Loucy (cell line): ENCODE measurements at regions not wholly inside any gene's neighbourhood (a gene's known extent, or its start where the extent isn't known, plus 50 kb on each side); places are given as distances from the start of the nearest gene placed in this dataset.

Experiments
- H2AFZ ChIP-seq: fragments of 200-600 bp; sonication (generic); 2 replicates; pipeline ENCODE4 v1.6.0; 2016; ENCODE audit warnings: antibody characterized with exemption, mild to moderate bottlenecking, low read length, moderate library complexity
- H3F3A ChIP-seq: fragments of 200-600 bp; 2 replicates; pipeline ENCODE4 v1.6.0; 2016; ENCODE audit warnings: antibody characterized with exemption, low read depth, mild to moderate bottlenecking
- H3K27me3 ChIP-seq: fragments of 200-600 bp; sonication (generic); 2 replicates; pipeline ENCODE4 v1.6.1; 2014; ENCODE audit warnings: low read length, mild to moderate bottlenecking; ENCODE audit not compliant: insufficient read depth, poor library complexity, severe bottlenecking
- H3K36me3 ChIP-seq: fragments of 200-600 bp; sonication (generic); 2 replicates; pipeline ENCODE4 v1.6.1; 2016; ENCODE audit warnings: low read length; ENCODE audit not compliant: insufficient read depth
- H3K4me1 ChIP-seq: fragments of 200-600 bp; sonication (generic); 2 replicates; pipeline ENCODE4 v1.5.1; 2014; ENCODE audit warnings: low read length, mild to moderate bottlenecking; ENCODE audit not compliant: insufficient read depth, poor library complexity, severe bottlenecking
- H3K4me2 ChIP-seq: fragments of 200-600 bp; sonication (generic); 2 replicates; pipeline ENCODE4 v1.6.0; 2014; ENCODE audit warnings: antibody characterized with exemption, low read length, low read depth, mild to moderate bottlenecking; ENCODE audit not compliant: poor library complexity, severe bottlenecking
- H3K4me3 ChIP-seq: fragments of 200-600 bp; sonication (generic); 2 replicates; pipeline ENCODE4 v1.5.1; 2014; ENCODE audit warnings: low read length, mild to moderate bottlenecking, mixed read lengths; ENCODE audit not compliant: poor library complexity, severe bottlenecking
- H3K79me2 ChIP-seq: fragments of 200-600 bp; sonication (generic); 2 replicates; pipeline ENCODE4 v1.6.1; 2014; ENCODE audit warnings: low read length; ENCODE audit not compliant: insufficient read depth
- H3K9ac ChIP-seq: fragments of 200-600 bp; sonication (generic); 2 replicates; pipeline ENCODE4 v1.6.0; 2014; ENCODE audit warnings: mild to moderate bottlenecking, low read depth, low read length, moderate library complexity; ENCODE audit not compliant: poor library complexity, severe bottlenecking
- H3K9me2 ChIP-seq: fragments of 200-600 bp; sonication (generic); replicated peaks from 2 replicates; pipeline ENCODE4 v1.6.1; 2016; ENCODE audit warnings: low read depth, low read length, mixed read lengths
- H3K9me3 ChIP-seq: fragments of 200-600 bp; sonication (generic); 2 replicates; pipeline ENCODE4 v1.6.1; 2014; ENCODE audit warnings: mild to moderate bottlenecking, antibody characterized with exemption, low read length, low read depth; ENCODE audit not compliant: insufficient read depth
- H4K20me1 ChIP-seq: fragments of 200-600 bp; sonication (generic); 2 replicates; pipeline ENCODE4 v1.6.0; 2014; ENCODE audit warnings: antibody characterized with exemption, low read length, mild to moderate bottlenecking; ENCODE audit not compliant: insufficient read depth, poor library complexity, severe bottlenecking
- EZH2phosphoT487 ChIP-seq: fragments of 200-600 bp; IDR thresholded peaks from 2 replicates; pipeline ENCODE4 v1.6.1; 2018; ENCODE audit warnings: antibody characterized with exemption, mild to moderate bottlenecking, moderate library complexity, borderline replicate concordance
- TF ChIP-seq, protein P1 (sequence below): fragments of 200-600 bp; sonication (generic); conservative IDR thresholded peaks from 2 replicates; pipeline ENCODE4 v1.5.1; 2014; ENCODE audit warnings: mild to moderate bottlenecking, antibody characterized with exemption, low read length

DNA sequence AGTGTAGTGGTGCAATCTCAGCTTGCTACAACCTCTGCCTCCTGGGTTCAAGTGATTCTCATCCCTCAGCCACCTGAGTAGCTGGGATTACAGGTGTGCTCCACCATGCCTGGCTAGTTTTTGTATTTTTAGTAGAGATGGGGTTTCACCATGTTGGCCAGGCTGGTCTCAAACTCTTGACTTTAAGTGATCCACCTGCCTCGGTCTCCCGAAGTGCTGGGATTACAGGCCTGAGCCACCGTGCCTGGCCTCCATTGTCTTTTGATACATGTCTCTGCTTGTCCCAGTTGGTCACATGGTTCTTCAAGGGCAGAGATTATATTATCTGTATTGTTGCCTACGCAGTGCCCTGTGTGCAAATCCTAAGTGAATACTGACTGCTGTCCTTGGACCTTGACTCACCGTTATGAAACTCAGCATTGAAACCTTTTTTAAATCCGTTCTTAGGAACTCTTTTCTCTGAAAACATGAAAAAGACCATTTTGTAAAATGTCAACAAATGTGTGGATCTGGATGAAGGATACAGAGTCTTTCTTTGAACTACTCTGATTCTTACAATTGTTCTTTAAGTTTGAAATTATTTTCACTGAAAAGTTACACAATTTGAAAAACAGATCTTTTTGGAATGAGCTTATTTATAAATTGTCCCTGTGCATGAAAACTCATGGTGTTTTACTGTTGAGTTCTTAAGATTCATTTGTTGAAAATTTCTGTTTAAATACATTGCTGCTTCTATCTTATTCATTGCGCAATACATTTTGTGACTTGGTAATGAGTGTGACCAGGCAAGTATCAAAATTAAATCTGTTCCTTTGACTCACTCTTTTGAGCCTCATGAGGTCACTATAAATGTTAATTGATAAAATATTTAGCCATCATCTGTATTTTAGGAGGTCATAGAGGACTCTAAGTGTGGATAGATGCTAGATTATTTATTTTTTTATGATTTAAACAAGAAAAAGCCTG is 293.5 kb downstream of the UTRN start:
- H3K4me2 ChIP-seq, result no peak overlapping the region

DNA sequence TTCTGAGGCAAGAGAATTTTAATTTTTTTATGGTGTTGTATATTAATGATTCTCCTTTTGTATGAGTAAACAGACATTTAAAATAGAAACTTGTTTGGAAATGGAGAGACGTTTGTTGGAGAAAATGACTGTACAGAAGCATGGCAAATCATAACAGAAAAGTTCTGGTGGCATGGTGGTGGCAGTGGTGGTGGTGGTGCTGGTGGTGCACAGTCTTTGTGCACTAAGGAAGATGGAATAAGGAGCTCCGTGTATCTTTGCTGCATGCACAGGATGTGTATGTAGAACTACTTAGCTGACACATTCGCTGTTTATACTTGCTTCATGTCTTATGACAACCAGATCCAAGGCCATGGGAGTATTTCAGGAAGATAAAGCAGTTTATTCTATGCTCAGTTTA is 294.9 kb downstream of the UTRN start:
- Histone ChIP-seq H3K27me3 (no peaks in the 10 kb centered on the region), H3K4me2 (no peak overlapping the region), H4K20me1 (no peaks in the 10 kb centered on the region), H3K4me1 (peaks cover 32% of the 10 kb centered on the region), H2AFZ (no peak overlapping the region), H3F3A (peaks cover 10% of the 10 kb centered on the region; the same call in 1 of the 2 replicates), H3K9me2 (no peaks in the 10 kb centered on the region), H3K36me3 (peaks cover 17% of the 10 kb centered on the region), H3K79me2 (peaks cover 7% of the 10 kb centered on the region; the same call in 1 of the 2 replicates), H3K4me3 (no peak overlapping the region), H3K9ac (no peak overlapping the region), H3K9me3 (no peaks in the 10 kb centered on the region)
- TF ChIP-seq, protein P1, sequence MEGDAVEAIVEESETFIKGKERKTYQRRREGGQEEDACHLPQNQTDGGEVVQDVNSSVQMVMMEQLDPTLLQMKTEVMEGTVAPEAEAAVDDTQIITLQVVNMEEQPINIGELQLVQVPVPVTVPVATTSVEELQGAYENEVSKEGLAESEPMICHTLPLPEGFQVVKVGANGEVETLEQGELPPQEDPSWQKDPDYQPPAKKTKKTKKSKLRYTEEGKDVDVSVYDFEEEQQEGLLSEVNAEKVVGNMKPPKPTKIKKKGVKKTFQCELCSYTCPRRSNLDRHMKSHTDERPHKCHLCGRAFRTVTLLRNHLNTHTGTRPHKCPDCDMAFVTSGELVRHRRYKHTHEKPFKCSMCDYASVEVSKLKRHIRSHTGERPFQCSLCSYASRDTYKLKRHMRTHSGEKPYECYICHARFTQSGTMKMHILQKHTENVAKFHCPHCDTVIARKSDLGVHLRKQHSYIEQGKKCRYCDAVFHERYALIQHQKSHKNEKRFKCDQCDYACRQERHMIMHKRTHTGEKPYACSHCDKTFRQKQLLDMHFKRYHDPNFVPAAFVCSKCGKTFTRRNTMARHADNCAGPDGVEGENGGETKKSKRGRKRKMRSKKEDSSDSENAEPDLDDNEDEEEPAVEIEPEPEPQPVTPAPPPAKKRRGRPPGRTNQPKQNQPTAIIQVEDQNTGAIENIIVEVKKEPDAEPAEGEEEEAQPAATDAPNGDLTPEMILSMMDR, result no peak
- TF ChIP-seq EZH2phosphoT487, result no peak

More for the DNA sequence above, 293.5 kb downstream of the UTRN start:
- Histone ChIP-seq H3K79me2 (no peaks in the 10 kb centered on the region), H3K27me3 (no peaks in the 10 kb centered on the region), H3K36me3 (peaks cover 17% of the 10 kb centered on the region), H3K4me3 (no peak overlapping the region), H4K20me1 (no peaks in the 10 kb centered on the region), H3K9ac (no peak overlapping the region), H3F3A (peaks cover 8% of the 10 kb centered on the region; the same call in 1 of the 2 replicates), H3K4me1 (peaks cover 23% of the 10 kb centered on the region), H2AFZ (no peak overlapping the region), H3K9me3 (no peaks in the 10 kb centered on the region), H3K9me2 (no peaks in the 10 kb centered on the region)
- TF ChIP-seq, protein P1, result no peak
- no peak for TF ChIP-seq EZH2phosphoT487

DNA sequence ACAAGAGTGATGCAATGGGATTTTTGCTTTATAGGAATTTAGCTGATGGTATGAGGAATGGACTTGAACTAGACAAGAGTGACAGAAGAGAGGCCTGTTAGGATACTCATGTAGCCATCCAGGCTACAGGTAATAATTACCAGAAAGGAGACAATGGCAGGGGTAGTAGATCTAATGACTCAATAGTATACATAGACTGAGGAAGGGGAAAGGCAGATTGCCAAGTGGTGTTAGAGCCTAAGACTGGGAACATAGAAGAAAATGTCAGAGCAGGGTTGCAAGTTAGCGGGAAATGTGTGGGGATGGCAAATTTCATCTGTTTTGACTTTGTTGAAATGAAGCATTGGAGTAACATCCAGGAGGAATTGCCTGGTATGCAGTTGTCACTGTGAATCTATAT is 295.6 kb downstream of the UTRN start:
- no peak overlapping the region for H3K4me2 ChIP-seq
- TF ChIP-seq EZH2phosphoT487, result no peak
- TF ChIP-seq, protein P1, result no peak
- H3K9me3 ChIP-seq, result no peaks in the 10 kb centered on the region
- H3K27me3 ChIP-seq, result no peaks in the 10 kb centered on the region
- peaks cover 33% of the 10 kb centered on the region for H3K4me1 ChIP-seq
- peaks cover 10% of the 10 kb centered on the region; the same call in 1 of the 2 replicates for H3F3A ChIP-seq
- no peak overlapping the region for H3K9ac ChIP-seq
- H3K4me3 ChIP-seq, result no peak overlapping the region
- no peaks in the 10 kb centered on the region for H3K9me2 ChIP-seq
- H3K79me2 ChIP-seq, result peaks cover 9% of the 10 kb centered on the region
- H2AFZ ChIP-seq, result no peak overlapping the region
- peaks cover 17% of the 10 kb centered on the region for H3K36me3 ChIP-seq
- no peaks in the 10 kb centered on the region for H4K20me1 ChIP-seq
